T-helper 1 cell (primary cell): ENCODE measurements at regions not wholly inside any gene's neighbourhood (a gene's known extent, or its start where the extent isn't known, plus 50 kb on each side); places are given as distances from the start of the nearest gene placed in this dataset.

Source experiments
- DNase-seq, 5 donors: peaks; one replicate each; pipeline ENCODE4 v3.0.0-alpha.2; 2012 to 2020

DNA sequence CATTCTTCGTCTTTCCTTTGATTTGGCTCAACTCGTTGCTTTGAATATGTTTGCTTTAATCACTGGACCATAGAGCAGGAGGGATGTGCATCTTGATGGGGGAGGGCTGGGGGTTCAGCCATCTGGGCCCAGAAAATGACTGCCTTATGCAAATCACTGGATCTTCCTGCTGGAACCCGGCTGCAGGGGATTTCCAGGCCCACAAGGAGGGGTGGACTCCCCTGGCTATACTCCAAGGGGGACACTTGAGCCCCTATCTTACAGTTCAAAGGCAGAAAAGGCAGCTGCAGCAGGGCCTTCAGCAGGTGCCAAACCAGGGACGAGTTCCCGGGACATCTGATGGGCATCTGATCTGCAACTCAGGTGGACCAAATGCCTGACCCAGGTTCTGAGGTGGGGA is 122.5 kb downstream of the DICER1 start:
- DNase-seq: no peak

DNA sequence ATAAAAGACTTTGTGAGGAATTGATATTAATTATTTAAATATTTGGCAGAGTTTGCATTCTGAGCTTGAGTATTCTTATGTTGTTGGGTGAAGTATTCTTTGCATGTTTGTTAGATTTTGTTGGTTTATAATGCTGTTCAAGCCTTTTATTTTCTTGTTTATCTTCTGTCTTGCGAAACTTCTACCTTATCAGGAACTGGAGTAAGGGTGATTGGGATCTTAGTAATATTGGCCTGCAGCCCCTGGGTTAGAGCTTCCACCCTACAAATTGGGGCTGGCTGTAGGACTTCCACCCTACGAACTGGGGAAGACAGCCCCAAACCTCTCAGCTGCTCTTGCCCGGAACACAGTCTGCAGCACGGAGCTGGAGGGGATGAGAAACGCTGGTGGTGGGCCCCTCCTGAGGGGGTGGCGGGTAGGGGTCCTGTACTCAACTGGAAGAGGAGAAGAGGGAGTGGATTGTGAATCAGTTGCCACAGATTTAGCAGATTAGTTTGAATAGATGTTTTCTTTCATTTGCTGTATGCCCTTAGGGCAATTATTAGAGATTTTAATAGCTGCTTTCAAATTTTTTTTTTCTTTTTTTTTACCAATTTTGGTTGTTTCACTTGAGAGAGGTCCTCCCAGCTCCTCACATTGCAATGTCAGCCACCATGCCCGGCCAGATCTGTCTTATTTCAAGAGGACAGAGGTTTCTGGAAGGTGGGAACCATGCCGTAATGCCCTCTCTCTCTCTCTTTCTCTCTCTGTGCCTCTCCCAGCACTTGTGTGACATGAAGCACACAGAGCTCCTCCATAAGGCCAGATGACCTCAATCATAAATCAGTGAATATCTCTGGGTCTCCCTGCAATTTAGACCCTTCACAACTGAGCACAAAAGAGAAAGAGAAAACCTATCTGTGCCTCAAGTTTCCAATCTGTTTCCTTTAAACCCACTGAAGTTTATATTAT is 123.4 kb downstream of the DICER1 start:
- no peak for DNase-seq

DNA sequence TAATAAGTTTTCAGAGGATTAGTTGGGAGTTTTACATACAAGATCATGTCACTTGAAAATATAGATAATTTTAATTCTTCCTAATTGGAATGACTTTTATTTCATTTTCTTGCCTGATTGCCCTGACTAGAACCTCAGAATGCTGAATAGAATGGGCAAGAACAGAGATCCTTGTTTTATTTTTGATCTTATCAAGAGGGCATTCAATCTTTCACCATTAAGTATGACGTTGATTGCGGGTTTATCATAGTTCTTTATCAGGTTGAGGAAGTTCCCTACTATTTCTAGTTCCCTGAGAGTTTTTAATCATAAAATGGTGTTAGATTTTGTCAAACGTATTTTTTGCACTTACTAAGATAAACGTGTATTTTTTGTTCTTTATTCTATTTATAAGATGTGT is 124.3 kb downstream of the DICER1 start:
- DNase-seq: no peak

DNA sequence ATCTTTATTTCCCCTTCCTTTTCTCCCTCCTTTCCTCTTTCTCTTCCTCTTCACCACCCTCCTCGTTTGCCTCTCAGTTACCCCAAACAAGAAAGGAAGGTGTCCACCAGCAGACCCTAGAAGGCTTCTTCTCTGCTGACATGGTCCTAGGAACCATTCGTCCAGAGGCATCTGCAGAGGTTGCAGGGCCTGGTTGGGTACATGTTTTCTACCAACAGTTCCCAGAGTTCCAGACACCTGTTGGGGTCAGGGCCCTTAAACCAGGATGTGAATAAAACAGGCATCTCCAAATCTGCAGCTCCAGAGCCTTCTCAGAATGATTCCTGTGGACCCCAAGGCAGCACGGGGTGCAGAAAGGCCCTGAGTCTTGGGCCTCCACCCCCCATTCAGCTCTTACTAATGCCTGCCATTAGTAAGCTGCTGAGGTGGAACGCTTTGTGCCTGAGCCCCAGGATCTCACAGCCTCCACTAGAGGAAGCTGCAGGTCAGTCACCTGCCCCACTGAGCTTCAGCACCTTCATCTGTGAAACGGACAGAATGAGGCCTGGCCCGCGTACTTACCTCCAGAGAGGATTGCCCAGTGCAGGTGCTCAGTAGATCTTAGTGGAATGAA is 130.4 kb downstream of the DICER1 start:
- DNase-seq: no peak

DNA sequence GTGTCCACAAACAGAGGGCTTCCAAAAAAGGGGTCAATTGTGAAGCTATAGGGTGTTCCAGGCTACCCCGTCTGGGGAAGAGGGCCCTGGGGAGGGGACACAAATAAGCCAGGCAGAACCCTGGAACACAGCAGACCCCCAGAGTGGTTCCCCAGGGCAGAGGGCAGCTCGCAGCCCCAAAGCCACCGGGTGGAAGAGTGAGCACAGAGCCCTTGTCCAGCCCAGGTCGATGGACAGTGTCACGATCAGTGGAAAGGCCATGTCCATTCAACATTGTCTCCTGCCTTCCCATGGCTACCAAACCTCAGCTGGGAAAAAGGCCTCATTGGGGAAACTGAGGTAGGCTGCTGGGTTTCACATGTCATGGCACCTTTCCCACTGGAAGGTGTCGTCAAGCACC is 131.4 kb downstream of the DICER1 start:
- no peak for DNase-seq

DNA sequence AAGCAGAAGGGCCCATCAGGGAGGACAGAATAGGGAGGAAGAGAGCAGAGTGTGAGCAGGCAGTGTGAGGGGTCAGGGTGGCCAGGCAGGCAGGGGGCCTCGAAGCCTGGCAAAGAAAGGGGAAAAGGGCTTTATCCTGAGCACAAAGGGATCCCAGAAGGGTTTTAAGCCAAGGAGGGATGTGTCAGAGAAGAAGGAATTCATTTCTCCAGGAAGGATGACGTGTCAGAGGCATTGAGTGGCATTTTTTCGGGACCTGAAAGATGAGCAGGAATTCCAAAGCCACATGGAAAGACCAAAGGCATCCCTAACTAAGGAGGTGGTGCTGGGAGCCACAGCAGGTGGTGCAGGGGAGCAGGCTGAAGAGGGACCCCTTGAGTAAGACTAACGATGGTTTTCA is 132.1 kb downstream of the DICER1 start:
- no peak for DNase-seq

DNA sequence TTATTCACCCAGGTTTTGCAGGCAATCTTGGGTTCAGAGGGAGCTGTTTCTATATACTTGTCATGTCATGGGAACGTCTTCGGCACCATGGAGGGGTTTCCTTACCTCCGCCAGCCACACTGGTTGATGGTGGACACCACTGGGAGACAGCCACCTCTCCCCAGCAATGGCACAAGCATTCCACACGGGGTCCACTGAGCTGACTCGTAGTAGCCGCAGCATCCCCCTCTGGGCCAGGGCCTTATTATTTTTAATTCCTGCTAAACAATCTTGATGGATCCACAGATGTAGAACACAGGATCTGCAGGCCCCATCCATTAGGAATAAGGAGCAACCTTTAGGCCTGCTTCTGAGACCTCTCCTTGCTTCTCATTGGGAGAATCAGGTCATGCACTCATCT is 132.9 kb downstream of the DICER1 start:
- no peak for DNase-seq

DNA sequence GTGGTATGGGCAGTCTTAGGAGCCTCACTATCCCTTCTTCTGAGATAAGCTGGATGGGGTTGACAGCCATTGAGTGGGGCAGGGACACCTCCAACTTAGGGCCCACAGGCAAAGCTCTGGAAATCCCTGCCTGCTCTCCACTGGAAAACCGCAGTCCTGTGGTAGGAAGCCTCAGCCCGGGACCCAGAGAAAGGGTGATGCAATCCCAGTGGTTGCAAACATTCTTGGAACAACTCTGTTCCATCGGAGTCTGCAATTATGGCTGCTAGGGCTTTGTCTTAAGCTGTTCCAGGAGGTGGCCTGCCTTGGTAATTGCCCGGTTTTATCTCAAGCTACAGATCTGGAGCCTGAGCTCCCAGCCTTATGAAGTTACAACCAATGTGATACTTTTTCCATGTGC is 133.4 kb downstream of the DICER1 start:
- DNase-seq: no peak

DNA sequence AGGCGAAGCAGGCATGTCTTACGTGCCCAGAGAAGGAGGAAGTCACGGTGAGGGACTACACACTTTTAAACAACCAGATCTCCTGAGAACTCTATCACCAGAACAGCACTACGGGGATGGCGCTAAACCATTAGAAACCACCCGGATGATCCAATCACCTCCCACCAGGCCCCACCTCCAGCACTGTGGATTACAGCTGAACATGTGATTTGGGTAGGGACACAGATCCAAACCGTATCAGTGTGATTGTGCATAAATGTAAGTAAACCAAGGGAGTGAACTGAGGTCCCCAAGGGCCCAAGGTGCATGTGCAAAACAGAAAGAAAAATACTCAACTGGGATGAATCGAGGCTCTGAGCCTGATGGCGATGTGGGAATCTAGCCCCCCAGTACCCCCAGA is 134.2 kb downstream of the DICER1 start:
- no peak for DNase-seq

DNA sequence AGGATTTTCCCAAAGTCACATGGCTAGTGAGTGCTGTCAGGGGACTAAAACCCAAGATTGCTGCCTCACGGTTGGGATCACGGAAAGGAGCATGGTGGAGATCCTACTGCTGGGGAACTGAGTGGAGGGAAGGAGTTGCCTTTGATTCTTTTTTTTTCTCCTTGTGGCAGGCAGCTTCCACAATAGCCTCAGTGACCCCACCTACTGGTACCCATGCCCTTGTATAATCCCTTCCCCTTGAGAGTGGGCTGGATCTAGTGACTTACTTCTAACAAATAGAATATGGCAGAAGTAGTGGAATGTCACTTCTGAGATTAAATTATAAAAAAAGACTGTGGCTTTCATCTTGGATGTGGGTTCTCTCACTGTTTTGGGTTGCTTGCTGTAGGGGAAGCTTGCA is 135.7 kb downstream of the DICER1 start:
- DNase-seq: no peak

DNA sequence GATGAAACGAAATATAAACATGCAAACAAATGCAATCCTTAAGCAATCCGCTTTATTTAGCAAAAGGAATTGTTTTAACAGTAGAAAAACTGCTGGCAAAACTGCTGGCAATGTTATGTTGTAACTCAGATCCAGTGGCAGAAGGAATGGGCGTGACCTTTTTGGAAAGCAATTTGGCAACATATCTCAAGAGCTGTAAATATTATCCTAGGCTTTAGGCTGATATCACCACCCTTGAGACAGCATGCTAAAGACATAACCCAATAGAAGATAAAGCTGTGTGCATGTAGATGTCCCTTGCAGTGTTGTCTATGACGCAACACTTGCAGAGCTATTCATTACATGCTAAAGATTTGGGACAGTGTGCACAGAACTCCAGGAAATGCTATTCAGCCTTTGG is 138.5 kb downstream of the DICER1 start:
- DNase-seq: no peak

DNA sequence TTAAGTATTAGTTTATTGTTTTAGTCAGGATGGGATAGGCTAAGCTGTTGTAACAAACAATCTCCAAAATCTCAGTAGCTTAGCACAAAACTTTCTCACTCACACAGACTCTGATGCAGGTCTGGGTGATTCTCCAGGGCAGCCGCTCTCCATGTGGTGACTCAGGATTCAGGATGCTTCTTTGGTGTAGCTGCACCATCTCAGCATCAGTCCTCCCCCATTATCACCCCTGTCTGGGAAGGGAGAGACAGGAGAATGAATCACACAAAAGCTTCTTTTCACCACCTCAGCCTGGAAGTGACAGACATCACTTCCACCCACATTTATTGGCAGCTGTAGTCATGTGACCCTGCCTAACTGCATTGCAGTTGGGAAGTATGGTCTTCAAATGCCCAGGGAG is 142.3 kb downstream of the DICER1 start:
- no peak for DNase-seq

DNA sequence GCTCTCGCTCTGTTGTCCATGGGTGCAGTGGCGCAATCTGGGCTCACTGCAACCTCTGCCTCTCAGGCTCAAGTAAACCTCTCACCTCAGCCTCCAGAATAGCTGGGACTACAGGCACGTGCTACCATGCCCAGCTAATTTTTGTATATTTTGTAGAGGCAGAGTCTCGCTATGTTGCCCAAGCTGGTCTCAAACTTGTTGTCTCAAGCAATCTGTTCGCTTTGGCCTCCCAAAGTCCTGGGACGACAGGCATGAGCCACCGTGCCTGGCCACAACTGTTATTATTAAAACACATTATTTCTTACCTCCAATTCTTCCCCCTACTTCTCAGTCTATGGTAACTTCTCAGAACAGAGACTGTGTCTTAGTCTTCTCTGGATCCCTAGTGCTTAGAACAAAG is 143.3 kb downstream of the DICER1 start:
- DNase-seq: no peak

DNA sequence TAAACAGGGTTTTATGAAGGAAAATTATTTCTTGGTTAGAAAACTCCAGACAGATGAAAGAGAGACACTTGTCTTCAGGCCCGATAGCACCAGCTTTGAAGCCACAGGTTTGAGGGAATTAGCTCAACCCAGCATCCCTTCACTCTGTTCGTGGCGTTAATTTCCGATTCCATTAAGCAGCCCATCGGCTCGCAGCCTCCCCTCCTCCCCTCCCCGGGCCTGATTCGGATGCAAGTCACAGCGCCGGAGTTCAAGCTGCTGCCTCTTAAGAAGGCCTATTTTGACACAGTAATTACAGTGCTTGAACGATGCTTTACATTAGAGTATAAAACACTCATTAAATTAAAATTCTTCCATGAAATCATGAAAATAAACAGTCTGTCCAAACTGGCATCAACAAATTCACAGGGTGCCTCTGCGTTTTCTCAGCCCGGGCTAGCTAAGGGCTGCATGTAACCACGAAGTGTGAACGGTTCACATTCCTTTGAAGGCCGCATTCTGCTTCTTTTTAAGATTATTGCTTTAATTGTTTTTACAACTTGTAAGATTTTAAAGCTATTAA is 145.8 kb downstream of the DICER1 start:
- no peak for DNase-seq

DNA sequence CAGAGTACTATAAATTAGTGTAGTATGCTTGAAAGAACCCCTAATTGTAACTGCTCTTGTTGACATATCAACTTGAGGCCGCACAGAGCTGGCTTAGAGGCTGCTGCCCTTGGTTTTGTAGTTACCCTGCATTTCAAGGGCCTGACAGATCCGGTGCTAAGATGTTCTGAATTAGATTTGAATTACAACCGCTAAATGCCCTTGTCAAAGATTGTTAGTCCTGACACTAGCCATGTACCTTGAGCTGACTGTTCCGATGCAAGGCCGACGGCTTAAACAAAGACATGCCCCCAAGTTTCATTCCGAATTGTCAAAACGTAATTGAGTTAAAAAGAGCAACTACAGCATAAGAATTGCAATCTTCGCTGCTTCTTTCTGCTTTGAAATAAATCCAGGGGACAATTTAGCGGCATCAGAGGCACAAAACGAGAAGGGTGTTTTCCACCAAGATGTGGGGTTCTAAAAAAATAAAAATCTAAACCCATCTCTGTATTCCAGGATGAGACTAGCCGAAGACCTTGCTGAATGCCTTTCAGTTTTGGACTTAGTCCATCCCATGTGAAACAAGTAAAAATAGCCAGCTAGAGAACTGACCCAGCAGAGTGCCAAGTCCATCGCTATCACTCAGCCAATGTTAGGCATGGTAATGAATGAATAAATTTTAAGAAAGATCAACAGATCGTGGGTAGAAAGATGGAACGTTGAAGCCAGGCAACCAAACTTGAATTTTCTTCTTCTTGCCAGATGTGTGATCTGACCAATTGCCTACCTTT is 148.7 kb downstream of the DICER1 start:
- no peak for DNase-seq

DNA sequence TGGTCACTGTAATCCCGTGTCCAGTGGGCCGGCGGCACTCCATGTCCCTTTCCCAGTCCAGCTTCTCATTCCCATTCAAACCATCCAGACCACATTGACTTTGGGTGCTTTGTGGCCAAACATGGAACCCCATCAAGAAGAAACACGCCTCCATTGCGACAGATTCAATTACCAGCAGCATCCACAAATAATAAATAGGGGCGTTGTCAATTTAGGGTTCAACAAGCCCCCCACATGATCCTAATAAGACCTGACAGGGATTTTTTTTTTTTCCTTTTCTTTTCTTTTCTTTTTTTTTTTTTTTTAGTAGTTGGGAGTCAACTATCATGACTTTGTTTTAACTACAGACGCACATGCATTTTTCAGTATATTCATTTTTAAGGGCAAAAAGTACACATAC is 149.4 kb downstream of the DICER1 start:
- no peak for DNase-seq

DNA sequence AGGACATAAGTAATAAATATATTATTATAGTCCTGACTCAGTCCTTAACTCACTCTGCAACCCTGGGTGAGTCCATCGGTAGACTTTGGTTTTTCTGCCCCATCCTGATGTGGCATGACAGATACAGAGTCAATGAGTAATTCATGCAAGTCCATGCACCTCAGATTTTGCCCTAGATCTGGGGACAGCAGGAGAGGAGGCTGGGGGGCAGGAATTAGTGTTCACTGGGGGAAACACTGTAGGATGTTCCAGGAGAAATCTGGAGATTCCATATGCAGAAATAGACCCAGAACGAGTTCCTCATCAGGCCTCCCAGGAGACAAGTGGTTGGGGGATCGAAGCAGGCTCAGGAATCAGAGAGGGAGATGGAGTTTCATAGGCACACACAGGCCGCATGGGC is 150.8 kb downstream of the DICER1 start:
- no peak for DNase-seq

DNA sequence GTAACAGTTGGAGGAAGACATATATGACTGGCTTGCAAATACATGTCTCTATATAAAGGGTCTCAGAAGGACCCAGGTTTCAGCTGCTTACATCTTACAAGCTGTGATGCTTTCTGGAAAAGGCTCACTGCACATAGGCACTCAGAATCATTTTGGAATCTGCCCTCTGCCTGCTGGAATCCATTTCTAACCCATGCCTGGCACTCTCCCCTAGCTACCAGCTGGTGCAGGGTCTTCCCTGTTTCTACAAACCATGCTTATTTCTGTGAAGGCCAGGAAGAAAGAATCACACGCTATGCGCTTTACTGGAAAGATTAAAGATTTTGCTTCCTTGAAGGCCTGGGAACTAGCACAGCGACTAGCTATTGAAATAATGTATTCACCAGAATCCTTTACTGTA is 151.3 kb downstream of the DICER1 start:
- DNase-seq: no peak

DNA sequence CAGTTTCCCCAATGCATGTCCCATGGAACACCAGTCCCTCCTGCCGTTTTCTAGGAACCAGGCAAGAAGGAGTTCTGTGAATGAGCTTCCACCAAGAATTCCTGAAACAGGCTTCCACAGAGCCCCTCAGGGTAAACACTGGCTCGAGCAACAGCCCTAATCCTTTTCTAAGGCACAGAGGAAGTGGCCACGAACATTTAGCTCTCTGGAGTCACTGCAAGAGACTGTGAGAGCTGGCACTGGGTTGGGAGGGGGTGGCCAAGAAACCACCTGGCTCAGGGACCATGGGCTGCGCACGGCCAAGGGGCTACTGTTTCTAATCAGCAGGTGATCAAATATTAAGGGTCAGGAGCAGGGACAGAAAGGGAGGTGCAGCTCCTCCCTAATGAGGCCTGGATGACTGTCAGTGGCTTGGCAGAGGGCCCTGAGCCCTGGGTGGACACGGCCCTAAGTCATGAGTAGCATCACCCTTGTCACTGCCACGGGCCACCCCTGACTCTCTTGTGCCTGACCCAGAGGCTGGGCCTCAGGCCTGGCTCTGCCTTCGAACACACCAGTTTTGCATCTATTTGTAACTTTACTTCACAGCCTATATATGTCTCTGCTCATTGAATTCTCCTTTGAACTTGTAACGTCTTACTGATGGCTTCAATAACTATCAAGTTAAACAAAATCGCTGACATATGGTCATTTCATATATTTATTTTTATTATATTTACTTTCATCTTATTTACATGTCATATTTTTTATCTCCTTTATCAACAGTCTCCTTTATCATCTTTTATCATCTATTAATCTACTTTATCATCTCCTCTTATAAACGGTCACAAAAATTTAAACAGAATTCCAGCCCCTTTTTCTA is 154.0 kb downstream of the DICER1 start:
- no peak for DNase-seq

DNA sequence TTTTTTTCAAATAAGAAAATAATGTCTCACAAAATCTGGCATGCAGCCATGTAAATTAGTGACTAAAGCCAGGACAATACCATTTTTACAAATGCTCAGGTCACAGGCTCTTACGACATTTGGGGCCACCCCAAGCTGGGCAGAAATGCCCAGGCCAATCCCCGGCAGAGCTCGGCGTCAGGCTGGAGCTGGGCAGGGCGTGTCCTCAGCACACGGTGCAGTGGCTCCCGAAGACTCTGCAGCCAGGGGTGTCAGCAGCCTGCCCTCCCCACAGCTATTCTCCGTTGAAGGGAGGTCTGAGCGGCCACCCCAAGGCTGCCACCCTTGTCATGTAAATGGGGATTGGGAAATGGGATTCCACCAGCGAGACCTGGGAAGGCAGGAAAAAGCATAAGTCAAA is 158.6 kb downstream of the DICER1 start:
- DNase-seq: no peak

DNA sequence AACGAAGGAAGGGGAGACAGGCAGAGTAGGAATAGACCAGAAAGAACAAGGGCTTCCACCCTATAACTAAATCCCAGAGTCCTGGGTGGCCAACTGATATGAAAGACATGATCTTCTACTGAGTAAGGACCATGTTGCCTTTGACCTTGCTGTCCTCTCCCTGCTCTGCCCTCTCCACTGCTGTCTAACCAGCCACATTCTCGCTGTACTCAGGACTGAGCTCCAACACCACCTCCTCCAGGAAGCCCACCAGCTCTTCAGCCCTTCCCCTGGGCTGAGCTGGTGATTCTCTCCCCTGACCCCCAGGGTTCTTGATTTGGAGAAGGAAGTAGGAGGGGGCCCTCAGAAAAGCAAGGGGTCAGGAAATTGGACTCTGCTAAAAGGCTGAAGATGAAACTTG is 159.2 kb downstream of the DICER1 start:
- DNase-seq: no peak

DNA sequence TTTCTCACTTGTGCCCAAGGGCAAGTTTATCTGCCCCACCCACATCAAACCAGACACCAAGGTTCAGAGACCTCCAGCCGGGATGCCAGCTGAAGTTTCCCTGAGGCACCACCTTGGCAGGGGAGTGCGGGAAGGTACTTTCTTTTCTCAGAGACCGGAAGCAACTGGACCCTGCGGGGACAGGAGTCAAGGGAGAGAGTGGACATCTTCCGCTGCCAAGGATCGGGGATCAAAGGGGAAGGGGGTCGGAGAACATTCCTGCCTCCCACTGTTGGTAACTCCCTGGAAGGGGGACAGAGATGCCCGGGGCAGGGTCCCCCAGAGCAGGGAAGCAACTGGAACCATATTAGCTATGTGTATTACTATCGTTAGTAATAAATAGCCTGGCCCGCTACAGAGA is 161.8 kb downstream of the DICER1 start:
- DNase-seq: no peak
